OCI-LY1 (cell line): ENCODE measurements at regions not wholly inside any gene's neighbourhood (a gene's known extent, or its start where the extent isn't known, plus 50 kb on each side); places are given as distances from the start of the nearest gene placed in this dataset.

Experiments used
- H2AFZ ChIP-seq: fragments of 200-600 bp; sonication (generic), shearing (Covaris generic); 2 replicates; pipeline ENCODE4 v1.6.0; 2014; ENCODE audit warnings: antibody characterized with exemption, mild to moderate bottlenecking, low read length
- H3F3A ChIP-seq: fragments of 200-600 bp; sonication (generic), shearing (Covaris generic); 2 replicates; pipeline ENCODE4 v1.6.0; 2014; ENCODE audit warnings: mild to moderate bottlenecking, antibody characterized with exemption, low read length, moderate library complexity; ENCODE audit not compliant: insufficient read depth
- H3K27ac ChIP-seq: fragments of 200-600 bp; sonication (generic); 2 replicates; pipeline ENCODE4 v1.5.1; 2014; ENCODE audit warnings: low read length, mixed run types, mild to moderate bottlenecking, low read depth; ENCODE audit not compliant: poor library complexity, severe bottlenecking
- H3K27me3 ChIP-seq: fragments of 200-600 bp; sonication (generic); 2 replicates; pipeline ENCODE4 v1.6.0; 2014; ENCODE audit warnings: antibody characterized with exemption, mild to moderate bottlenecking, low read length, moderate library complexity; ENCODE audit not compliant: insufficient read depth
- H3K36me3 ChIP-seq: fragments of 200-600 bp; sonication (generic); 2 replicates; pipeline ENCODE4 v1.6.1; 2014; ENCODE audit warnings: mild to moderate bottlenecking, antibody characterized with exemption, low read length, moderate library complexity, mixed read lengths; ENCODE audit not compliant: insufficient read depth
- H3K4me1 ChIP-seq: fragments of 200-600 bp; sonication (generic); 2 replicates; pipeline ENCODE4 v1.5.1; 2014; ENCODE audit warnings: mild to moderate bottlenecking, low read length, moderate library complexity; ENCODE audit not compliant: insufficient read depth, severe bottlenecking
- H3K4me2 ChIP-seq: fragments of 200-600 bp; sonication (generic), shearing (Covaris generic); 2 replicates; pipeline ENCODE4 v1.6.1; 2014; ENCODE audit warnings: low read length
- H3K4me3 ChIP-seq: fragments of 200-600 bp; sonication (generic); 2 replicates; pipeline ENCODE4 v1.5.1; 2014; ENCODE audit warnings: low read length, low read depth, mild to moderate bottlenecking, mixed read lengths; ENCODE audit not compliant: poor library complexity, severe bottlenecking
- H3K79me2 ChIP-seq: fragments of 200-600 bp; shearing (Covaris generic); 2 replicates; pipeline ENCODE4 v1.6.1; 2016; ENCODE audit warnings: mixed run types, low read length, mixed read lengths; ENCODE audit not compliant: insufficient read depth
- H3K9ac ChIP-seq: fragments of 200-600 bp; sonication (generic), shearing (Covaris generic); 2 replicates; pipeline ENCODE4 v1.6.1; 2014; ENCODE audit warnings: mild to moderate bottlenecking, low read length, mixed read lengths
- H3K9me2 ChIP-seq: fragments of 200-600 bp; sonication (generic), shearing (Covaris generic); 2 replicates; pipeline ENCODE4 v1.6.1; 2014; ENCODE audit warnings: low read depth, mild to moderate bottlenecking, low read length, mixed read lengths
- H3K9me3 ChIP-seq: fragments of 200-600 bp; shearing (Covaris generic); 2 replicates; pipeline ENCODE4 v1.6.1; 2014; ENCODE audit warnings: low read length, mixed read lengths
- H4K20me1 ChIP-seq: fragments of 200-600 bp; sonication (generic), shearing (Covaris generic); 2 replicates; pipeline ENCODE4 v1.6.0; 2016; ENCODE audit warnings: mild to moderate bottlenecking, low read length; ENCODE audit not compliant: insufficient read depth
- CTCF ChIP-seq: fragments of 200-600 bp; sonication (generic), shearing (Covaris generic); IDR thresholded peaks from 2 replicates; pipeline ENCODE4 v1.5.1; 2017; ENCODE audit warnings: mild to moderate bottlenecking, antibody characterized with exemption, low read length, moderate library complexity, mixed read lengths
- EZH2 ChIP-seq: fragments of 200-600 bp; sonication (generic), shearing (Covaris generic); IDR thresholded peaks from 2 replicates; pipeline ENCODE4 v1.8.0; 2017; ENCODE audit warnings: borderline replicate concordance, mixed run types, mild to moderate bottlenecking, antibody characterized with exemption, low read length, moderate library complexity, mixed read lengths

GRCh38 chr2:129713337-129713736 is 266.1 kb upstream of the RAB6C start:
- H3K36me3 ChIP-seq: no peaks in the 10 kb centered on the region
- H3K27me3 ChIP-seq: no peaks in the 10 kb centered on the region
- no peak overlapping the region for H3K4me3 ChIP-seq
- no peaks in the 10 kb centered on the region for H3K9me2 ChIP-seq
- no peak overlapping the region for H3K9ac ChIP-seq
- TF ChIP-seq EZH2 (no peak), CTCF (no peak)
- no peak overlapping the region for H2AFZ ChIP-seq
- no peaks in the 10 kb centered on the region for H3K9me3 ChIP-seq
- H3K27ac ChIP-seq: no peak overlapping the region
- H3F3A ChIP-seq: no peaks in the 10 kb centered on the region
- no peaks in the 10 kb centered on the region for H3K4me1 ChIP-seq
- no peaks in the 10 kb centered on the region for H4K20me1 ChIP-seq
- no peaks in the 10 kb centered on the region for H3K79me2 ChIP-seq
- H3K4me2 ChIP-seq: no peak overlapping the region

- H3K9me3 ChIP-seq: no peaks in the 10 kb centered on the region
Observed at GRCh38 chr2:129716781-129717559, 262.5 kb upstream of the RAB6C start.

GRCh38 chr2:129717560-129718130 is 261.8 kb upstream of the RAB6C start:
- TF ChIP-seq CTCF (no peak), EZH2 (no peak)
- Histone ChIP-seq H3K4me1 (no peaks in the 10 kb centered on the region), H3K9ac (no peak overlapping the region), H3K4me3 (no peak overlapping the region), H3K9me3 (no peaks in the 10 kb centered on the region), H4K20me1 (no peaks in the 10 kb centered on the region), H2AFZ (no peak overlapping the region), H3K27ac (no peak overlapping the region), H3K79me2 (no peaks in the 10 kb centered on the region), H3K27me3 (no peaks in the 10 kb centered on the region), H3F3A (no peaks in the 10 kb centered on the region), H3K9me2 (no peaks in the 10 kb centered on the region), H3K36me3 (no peaks in the 10 kb centered on the region), H3K4me2 (no peak overlapping the region)

More at GRCh38 chr2:129716781-129717559, 262.5 kb upstream of the RAB6C start:
- no peaks in the 10 kb centered on the region for H3K36me3 ChIP-seq
- H3K79me2 ChIP-seq: no peaks in the 10 kb centered on the region
- no peaks in the 10 kb centered on the region for H3F3A ChIP-seq
- no peak overlapping the region for H3K9ac ChIP-seq
- no peaks in the 10 kb centered on the region for H3K27me3 ChIP-seq
- H3K4me3 ChIP-seq: no peak overlapping the region
- TF ChIP-seq EZH2: no peak
- no peak for TF ChIP-seq CTCF
- H3K9me2 ChIP-seq: no peaks in the 10 kb centered on the region
- no peaks in the 10 kb centered on the region for H3K4me1 ChIP-seq
- no peaks in the 10 kb centered on the region for H4K20me1 ChIP-seq
- H3K27ac ChIP-seq: no peak overlapping the region
- H3K4me2 ChIP-seq: no peak overlapping the region
- H2AFZ ChIP-seq: no peak overlapping the region
